Fibroblast of the aortic adventitia (primary cell): ENCODE measurements at regions not wholly inside any gene's neighbourhood (a gene's known extent, or its start where the extent isn't known, plus 50 kb on each side); places are given as distances from the start of the nearest gene placed in this dataset.

Experiments
- DNase-seq: peaks from one replicate; pipeline ENCODE4 v3.0.0-alpha.2; 2010; ENCODE audit warnings: low read depth
- H3K4me3 ChIP-seq: 2 replicates; pipeline ENCODE4 v1.5.1; 2011; ENCODE audit warnings: low read depth, mild to moderate bottlenecking, control low read depth, low read length, moderate library complexity
- TF ChIP-seq, protein P1 (sequence below): IDR thresholded peaks from 2 replicates; pipeline ENCODE4 v1.5.1; 2011; ENCODE audit warnings: mild to moderate bottlenecking, low read length, control low read depth, inconsistent platforms; ENCODE audit not compliant: insufficient read depth

DNA sequence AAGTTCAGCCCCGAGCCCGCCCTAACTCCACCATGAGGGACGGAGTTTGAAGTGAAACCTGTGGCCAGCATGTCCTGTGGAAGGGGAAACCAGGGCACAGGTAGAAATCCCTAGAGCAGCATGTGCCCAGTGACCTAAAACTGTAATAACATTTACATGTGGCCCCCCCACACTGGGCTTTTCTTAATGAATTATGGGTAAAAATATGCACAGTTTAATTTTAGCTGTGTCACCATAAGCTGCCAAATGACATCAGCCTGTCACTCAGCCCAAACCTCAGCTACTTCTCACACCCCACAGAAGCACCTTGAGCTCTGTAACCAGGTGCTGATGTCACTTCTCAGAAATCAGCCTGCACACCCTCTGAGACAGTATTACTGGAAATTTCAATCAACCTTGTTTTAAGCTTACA is 50.0 kb upstream of the SLC19A1 start:
- DNase-seq, result peak; percentile 10
- TF ChIP-seq, protein P1, sequence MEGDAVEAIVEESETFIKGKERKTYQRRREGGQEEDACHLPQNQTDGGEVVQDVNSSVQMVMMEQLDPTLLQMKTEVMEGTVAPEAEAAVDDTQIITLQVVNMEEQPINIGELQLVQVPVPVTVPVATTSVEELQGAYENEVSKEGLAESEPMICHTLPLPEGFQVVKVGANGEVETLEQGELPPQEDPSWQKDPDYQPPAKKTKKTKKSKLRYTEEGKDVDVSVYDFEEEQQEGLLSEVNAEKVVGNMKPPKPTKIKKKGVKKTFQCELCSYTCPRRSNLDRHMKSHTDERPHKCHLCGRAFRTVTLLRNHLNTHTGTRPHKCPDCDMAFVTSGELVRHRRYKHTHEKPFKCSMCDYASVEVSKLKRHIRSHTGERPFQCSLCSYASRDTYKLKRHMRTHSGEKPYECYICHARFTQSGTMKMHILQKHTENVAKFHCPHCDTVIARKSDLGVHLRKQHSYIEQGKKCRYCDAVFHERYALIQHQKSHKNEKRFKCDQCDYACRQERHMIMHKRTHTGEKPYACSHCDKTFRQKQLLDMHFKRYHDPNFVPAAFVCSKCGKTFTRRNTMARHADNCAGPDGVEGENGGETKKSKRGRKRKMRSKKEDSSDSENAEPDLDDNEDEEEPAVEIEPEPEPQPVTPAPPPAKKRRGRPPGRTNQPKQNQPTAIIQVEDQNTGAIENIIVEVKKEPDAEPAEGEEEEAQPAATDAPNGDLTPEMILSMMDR, result no peak
- no peak overlapping the region for H3K4me3 ChIP-seq

DNA sequence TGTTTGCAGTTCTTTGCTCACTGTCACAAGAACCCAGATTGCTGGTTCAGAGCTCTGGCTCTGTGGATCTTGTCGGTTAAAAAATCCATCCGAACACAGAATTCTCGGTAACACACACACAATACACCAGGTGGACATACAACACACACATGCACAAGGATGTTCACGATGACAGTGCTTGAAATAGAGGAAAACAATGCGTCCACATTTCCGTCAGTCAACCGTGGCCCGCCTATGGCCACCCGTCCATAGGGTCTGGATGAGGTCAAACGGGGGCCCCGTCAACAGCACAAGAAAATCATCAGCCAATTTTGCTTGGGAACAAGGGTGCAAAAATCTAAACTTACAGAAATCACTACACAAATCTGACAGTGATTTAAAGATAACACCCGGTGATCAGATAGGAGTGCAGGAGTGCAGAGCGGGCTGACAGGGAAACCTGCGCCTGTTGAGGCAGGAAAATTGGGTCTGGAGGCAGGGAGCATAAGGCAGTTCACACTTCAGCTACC is 50.4 kb upstream of the SLC19A1 start:
- H3K4me3 ChIP-seq, result no peak overlapping the region
- TF ChIP-seq, protein P1, result no peak
- no peak for DNase-seq

DNA sequence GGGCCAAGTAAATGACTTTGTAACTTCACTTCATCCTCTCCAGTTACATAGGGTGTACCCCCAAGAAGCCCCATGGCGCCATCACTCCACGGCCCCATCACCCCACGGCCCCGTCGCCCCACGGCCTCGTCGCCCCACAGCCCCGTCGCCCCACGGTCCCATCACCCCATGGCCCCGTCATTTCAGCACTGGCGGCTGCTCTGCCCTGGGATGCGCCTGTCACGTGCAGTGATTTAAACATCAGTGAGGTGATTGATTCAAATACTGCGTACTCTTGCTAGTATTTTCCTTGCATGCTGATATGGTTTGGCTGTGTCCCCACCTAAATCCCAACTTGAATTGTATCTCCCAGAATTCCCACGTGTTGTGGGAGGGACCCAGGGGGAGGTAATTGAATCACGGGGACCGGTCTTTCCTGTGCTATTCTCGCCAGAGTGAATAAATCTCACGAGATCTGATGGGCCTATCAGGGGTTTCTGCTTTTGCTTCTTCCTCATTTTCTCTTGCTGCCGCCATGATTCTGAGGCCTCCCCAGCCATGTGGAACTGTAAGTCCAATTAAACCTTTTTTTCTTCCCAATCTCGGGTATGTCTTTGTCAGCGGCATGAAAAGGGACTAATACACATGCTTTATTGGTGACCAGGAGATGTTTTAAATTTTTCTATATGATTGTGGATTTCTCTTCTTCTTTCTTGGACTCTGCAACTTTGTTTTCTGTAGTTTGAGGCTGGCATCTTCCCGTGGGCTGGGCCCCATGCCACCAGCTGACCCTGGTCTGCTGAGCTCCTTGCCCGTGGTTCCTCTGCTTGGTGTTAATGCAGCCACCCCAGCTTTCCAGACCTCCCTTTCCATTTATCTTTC is 50.1 kb upstream of the PCBP3 start:
- TF ChIP-seq, protein P1, result no peak
- DNase-seq, result no peak
- H3K4me3 ChIP-seq, result no peak overlapping the region
